ENCODE measurements at regions not wholly inside any gene's neighbourhood (a gene's known extent, or its start where the extent isn't known, plus 50 kb on each side); places are given as distances from the start of the nearest gene placed in this dataset.

DNA sequence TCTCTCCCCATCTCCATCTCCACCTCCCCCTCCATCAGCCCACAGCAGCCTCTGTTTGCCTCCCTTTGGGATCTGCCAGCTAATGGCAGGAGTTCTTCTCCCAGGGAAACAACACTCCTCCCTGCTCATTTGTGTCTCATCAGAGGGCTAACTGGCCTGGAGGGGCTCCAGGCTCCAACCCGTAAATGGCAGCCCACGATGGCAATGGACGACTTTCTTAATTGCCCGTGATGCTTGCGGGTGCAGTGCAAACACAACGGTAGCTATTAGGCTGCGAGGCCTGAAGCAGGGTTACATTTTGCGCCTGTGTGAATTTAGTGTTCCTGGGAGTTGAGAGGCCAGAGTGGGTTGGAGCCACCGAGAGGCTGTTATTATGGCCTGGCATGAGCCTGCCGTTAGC, 285.1 kb downstream of the TNS1 start:
- no peak for DNase-seq

DNA sequence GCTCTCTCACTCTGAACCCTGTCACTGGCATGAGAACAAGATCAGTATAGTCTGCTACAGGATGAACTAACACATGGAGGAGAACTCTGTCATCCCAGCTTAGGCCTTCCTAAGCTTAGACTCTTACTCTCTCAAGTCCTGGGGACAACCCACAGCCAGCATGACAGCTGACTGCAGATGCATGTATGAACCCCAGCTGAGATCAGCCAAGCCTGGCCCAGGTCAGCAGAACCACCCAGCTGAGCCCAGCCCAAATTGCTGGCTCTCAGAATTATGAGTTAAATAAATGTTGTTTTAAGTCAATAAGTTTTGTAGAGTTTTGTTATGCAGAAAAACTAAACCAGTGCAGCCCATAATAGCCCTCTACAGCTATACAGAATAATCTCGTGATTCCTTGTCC, 287.3 kb downstream of the TNS1 start:
- no peak for DNase-seq

DNA sequence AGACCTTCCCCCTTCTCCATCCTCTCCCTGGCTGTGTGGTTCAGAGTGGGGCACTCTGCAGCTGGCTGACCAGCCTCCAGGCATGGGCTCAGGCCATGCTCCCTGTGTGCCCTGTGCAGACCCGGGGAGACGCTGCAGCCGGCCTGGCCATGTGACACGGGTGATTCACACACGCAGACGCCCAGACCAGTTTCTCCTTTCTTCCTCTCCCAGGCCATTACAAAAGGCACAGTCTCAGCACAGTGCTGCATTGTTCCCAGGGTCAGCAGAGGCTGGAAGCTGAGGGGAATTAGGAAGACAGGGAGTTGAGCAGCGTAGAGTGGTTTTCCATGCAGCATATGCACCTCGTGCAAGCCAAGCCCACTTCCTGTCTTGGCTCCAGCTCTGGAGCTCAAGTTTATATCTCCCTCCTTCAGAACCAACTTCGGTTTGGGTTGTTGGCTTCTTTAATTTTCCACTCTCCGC, 288.5 kb downstream of the TNS1 start:
- DNase-seq, result no peak

DNA sequence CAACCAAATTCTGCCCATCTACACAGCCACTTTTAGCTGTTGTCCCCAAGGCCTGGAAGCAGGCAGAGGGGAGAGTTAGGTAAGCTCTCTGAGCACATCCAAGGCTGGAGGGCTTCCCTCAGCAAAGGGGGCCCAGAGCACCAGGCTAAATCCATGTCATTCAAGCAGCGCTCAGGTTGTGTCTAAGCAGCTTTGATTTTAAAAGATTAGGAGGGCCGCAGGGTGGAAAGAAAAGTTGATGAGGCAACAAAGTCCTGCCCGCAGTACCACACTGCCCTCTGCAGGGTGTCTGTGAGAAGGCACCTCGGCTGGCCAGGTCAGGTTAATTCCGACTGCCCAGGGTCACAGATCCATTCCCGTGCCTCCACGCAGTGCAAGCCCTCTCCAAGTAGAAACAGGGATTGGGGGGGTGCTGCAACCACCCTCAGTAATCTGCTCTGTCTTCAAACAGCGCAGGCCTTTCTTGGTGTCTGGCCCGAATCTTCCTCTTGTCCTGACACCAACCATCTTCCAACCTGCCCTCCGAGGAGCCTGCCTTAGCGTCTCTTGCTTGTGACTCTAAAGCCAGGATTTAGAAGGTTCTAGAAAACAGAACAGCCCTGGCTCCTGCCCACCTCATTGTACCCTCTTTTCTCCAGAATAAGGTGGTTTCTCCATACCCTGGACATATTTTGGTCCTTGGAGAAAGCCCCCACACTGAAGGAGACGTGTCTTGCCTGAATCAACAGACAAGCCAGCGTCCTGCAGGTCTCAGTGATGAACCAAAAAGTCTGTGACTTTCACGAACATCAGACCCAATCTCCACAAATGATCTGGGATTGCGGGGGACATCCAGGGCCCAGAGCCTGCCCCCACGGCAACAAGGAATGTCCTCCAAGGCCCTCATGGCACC, 289.2 kb downstream of the TNS1 start:
- DNase-seq, result peak; percentile 20

DNA sequence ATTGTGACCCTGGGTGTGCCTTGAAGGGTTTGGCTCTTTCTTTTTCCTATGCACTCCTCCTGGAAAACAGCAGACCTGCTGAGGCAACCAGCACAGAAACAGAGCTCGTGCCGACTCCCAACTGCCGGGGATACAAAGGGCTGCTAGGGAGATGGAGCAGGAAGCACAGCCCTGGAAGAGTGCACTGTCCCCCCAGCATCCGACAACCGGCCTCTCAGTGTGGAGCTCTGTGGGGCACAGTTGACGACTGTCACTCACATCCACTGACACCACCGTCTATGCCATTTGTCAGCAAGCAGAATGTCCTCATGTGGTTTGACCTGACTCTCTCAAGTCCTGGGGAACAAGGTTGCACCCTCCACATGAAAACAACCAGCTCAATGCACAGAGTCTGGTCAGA, 290.4 kb downstream of the TNS1 start:
- DNase-seq, result no peak

DNA sequence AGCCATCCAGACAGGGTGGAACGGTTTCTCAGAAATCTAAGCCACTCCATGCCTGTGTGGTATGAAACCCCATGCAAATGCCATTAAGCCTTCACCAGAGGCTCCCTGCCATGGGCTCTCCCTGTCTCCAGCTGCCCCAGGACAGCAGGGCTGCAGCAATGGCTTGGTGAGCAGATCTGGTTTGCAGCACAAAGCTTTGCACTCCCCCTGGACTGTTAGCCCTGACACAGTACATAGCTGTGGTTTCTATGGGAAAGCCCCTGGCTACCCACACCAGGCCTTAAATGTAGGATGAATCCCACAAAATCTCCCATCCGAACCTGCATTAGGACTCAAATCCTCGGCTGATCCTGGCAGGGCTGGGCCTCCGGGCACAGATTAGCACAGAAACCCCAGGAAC, 291.6 kb downstream of the TNS1 start:
- no peak for DNase-seq

DNA sequence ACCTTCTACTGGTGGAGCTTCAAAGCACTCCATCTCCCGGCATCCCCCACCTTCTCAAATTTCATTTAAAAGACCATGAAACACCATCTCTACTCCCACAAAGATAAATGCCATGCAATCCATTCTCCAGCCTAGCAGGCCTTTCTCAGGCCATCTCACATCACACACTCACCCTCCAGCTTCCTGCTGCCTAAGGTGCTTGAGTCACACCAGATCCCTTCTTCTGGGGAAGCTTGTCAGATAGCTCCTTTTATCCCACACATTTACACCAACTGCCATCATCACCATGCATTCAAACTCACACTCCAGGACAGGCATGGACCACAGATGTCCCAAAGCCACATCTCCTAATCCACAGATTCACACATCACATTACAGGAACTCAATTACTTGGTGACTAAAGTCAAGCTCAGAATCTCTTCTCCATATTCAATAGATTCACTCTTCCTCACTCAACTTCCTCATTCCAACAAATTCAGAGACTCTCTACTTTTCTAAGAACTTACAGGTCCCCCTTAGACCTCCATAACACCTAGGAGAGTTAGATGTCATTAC, 292.5 kb downstream of the TNS1 start:
- no peak for DNase-seq

DNA sequence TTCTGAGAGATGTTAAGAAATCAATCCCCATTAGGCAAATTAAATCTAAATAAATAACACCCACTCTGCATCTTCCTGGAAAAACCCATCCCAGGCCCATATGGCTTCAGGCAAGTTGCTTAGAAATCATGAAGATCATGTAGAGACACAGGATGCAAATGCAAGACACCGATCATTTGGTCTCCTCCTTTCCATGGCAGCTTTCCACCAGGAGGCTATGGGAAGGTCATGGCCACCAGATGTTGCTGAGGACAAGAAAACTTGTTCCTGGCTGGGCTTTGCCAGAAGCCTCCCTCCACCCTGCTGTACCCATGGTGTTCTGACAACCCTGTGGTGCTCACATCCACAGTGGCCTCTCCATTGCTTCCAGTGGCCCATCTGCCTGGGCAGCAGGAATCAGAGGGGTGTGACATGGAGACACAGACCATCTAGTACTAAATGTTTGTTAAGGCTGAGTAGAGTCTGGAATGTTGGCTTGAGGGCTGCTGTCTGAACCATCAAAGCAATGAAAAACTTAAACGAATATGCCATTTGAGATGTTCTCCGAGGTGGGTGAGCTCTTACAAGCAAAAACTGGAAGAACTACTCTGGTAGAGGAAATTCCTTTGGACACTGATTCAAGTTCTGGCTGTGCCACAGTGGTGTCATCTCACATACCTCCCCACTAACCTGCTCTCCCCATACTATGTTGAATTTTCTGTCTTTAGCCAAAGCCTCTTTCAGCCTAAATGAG, 293.2 kb downstream of the TNS1 start:
- DNase-seq, result no peak

DNA sequence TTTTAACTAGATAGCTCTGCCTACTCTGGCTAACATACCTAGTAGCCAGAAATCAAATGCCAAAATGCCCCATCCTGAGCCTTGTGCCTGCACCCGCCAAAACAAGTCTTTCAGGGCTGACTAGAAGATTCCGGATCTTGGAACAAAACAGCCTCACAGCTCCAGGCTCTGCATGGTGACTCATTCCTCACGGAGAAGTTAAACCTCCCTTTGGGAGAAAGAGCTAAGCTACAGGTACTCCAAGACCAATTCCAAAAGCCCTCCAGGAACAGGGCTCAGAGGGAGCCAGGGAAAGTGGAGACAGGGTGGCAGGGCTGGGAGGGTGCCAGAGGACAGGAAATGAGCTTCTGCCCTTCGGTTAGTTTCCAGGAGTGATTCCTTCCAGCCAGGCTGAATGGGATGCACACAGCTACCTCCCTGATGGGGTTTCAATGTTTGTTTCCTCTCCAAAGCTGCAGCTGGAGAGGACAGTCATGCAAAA, 295.6 kb downstream of the TNS1 start:
- no peak for DNase-seq

DNA sequence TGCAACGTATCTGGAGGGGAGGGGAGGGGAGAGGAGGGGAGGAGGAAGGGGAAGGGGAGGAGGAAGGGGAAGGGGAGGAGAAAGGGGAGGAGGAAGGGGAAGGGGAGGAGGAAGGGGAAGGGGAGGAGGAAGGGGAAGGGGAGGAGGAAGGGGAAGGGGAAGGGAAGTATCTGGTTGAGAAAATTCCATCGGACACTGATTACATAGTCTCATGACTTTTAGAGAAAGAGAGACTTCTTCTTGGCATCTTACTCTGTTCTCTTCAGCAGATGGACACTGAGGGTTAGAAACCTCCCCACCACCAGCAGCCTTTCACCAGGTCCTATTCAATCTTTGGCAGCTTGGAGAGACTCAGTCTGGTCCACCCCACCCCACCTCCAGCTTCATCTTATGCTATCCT, 296.3 kb downstream of the TNS1 start:
- no peak for DNase-seq

DNA sequence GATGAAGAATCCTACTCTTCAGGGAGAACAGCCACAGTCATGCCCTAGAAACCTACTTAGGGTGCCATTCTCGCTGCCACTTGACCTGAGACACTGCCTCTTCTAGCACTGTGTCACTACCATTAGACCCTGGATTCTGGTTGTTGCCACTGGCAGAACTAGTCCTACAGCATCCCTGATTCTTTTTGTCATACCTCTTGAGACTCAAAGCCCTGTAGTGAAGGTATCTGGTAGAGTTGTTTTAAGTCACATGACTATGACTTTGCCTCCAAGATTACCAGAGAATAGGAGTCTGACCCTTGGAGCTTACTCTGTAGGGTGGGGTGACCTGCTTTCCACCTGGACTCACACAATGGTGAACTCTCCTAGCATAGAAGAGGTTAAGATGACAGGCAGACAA, 296.7 kb downstream of the TNS1 start:
- no peak for DNase-seq

DNA sequence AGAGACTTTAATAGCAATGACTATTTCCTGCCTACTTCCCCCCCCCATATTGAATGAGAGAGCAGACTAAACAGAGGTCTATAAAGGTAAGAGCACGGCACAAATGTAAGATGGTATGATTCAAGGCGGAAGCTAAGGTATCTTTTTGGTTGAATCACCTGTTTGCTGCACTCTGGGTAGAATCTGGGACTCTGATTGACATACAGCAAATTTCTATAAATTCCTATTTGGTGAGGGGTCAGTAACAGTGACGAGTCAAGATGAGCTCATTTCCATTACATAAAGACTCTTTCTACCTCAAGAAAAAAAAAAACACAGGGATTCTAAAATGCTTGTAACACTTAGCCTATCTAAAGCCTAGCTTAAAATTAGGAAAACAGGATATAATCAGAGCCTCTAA, 297.3 kb downstream of the TNS1 start:
- DNase-seq, result no peak

DNA sequence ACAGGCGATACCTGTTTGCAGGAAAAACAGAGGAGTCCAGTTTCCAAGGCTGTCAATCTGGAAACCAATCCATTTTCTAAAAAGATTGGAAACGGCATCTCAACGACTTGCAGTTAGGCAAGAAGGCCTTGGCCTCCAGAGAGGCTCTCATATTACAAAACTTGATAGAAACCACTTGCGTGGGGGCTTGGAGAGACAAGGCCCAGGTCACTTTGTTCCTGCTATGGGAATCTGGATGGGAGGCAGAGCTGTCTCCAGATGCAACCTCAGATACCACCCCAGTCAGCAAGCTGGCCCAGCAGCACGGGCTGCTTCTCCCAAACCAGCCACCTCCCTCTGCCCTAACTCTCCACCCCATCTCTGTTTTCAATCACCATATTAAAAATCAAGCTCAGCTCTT, 298.8 kb downstream of the TNS1 start:
- DNase-seq, result no peak

DNA sequence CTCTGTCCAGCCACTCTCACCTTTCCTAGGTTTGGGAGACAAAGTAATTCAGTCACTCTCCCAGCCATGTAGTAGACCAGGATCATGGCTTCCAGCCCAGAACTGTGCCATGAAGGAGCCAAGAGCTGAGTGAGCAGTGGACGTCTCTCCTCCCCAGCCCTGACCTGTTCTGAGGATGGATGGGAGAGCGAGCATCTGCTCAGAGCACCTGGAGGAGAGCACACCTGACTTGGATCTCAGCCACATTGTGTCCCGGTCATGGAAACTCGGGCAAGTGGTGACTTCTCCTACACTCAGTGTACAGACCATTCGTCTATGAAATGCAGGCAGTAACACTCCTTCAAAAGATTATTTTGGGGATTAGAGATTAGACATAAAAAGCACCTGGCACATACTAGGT, 299.7 kb downstream of the TNS1 start:
- no peak for DNase-seq

DNA sequence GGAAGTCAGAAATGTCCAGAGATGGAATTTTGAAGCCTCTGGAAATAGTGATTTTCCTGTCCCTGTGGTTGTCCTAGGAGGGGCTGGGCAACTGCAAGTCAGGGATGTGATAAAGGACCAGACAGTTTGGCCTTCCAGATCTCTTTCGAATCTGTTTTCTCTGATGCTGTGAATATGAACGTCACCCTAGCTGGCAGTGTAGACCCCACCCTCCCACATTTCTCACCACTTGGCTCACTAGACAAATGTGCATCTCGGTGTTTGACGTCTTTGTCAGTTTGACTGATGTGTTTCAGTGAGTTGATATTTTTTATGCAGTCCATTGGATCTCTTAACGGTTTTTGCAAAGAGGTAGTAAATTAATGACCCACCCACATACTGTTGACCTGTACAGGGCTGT, 301.2 kb downstream of the TNS1 start:
- DNase-seq, result no peak

DNA sequence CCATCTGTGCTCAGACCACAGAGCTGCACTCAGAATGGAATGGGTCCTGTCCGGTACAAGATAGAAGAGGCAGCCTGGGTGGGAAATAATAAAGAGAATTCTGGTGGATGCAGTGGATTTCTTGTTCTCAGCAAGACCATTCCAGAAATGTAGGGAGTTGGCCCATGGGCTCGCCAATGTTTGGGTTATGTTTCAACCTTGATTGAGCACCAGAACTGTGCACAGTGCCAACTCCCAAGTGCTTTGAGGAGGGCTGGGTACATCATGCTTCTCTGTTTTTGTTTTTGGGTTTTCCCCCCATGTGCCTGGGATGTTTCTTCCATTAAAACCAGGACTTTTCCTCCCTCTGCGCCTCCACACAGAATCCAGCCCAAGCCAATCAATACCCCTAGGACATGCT, 304.1 kb downstream of the TNS1 start:
- DNase-seq, result no peak

DNA sequence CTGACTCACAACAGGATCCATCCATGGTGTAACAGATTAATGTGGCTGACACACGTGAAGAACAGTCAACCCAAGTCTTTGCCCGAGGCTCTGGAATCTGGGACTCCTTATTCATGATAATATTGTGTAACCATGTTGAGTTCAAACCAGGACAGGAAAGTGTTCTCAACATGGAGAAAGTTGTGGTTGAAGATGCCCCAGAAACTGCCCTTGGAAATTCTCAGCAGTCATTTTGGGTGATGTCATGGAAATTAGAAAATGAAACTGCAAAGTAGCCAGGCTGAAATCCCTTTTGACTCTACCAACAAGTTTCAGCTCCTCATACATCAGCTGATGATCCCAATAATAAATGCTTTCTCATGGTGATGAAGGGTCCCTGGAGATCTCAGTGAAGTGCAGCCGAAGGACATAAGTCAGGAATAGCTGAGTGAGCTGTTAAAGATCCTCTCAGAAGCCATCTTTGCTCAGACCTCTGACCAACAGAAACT, 307.7 kb downstream of the TNS1 start:
- no peak for DNase-seq

DNA sequence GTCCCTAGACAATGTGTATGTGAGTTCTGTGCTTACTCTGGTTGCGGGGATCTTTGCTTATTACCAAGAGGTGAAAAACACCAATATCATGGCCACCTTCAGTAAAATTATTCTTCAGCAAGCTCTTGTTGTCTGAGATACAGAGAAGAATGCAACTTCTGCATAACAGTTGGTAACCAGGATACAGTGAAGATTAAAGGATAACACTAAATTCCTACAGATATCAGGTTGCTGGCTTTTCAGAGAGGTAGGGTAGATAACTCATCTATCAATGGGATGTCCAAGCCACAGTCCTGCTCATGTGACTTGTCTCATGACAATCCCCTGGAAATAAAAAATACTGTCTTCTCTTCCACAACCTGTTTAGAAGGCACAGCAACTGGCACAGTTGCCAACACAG, 308.5 kb downstream of the TNS1 start:
- DNase-seq, result no peak

DNA sequence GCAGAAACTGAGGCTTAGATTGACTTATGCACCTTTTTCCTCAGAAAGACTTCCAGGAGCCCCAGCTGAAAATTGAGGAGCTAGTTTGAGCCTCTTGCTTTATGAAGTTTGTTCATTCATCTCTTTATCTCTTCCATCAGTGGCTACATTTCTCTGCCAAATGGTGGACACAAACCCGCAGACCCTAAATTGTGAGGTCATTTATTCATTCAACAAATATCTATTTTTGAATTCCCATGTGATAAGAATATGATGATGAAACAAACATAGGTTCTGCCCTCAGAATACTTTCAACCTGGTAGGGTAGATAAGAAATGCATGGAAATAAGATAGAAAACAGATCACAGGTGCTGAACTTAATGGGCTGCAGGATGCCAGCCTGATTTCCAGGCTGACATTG, 309.4 kb downstream of the TNS1 start:
- no peak for DNase-seq

DNA sequence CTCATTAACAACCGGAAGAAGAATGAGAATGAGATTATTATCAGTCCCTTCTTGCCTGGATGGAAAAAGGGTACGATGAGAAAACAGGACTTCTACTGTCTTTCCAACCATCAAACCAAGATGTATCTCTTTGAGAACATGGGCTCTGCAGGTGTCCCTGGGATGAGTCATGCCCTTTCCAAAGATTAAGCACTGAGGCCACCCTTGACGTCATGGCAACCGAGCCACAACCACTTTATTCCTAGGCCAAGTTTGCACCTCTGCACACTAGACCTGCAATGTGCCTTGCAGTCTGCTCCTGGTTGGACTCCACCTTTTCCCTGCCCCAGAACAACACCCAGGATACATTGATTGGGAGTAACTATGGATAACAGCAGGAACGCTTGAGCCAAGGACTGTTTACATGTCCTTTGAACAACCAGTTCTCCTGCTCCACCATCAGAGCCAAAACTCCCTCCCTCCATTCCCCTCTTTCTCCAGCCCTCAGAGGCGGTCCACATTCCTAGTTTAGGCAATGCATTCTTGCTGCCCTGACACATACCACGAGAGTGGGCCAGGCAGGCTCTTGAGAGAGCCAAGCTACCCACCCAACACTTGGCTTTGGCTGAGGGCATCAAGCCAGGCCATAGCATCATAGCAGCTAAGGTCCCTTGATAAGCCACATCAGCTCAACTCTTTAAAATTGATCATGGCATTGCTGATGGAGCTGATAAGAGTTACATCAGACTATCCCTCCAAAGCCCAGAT, 310.7 kb downstream of the TNS1 start:
- DNase-seq, result no peak

DNA sequence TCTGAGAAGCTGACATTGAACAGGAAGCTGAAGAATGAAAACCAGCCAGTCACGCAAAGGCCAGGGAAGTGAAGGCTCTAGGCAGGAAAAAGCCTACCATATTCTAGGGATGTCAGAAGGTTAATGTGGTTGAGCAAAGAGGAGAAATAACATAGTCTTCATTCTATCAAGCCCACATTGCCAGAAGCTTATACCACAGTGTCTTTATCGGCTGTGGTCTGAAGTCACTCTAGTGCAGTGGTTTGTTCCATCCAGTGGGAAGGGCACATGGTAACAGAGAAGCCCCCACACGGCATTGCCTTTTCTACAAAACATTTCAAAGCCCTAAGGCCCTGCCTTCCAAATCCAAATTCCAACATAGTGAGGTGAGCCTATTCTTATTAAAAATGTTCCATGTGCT, 311.3 kb downstream of the TNS1 start:
- DNase-seq, result no peak

DNA sequence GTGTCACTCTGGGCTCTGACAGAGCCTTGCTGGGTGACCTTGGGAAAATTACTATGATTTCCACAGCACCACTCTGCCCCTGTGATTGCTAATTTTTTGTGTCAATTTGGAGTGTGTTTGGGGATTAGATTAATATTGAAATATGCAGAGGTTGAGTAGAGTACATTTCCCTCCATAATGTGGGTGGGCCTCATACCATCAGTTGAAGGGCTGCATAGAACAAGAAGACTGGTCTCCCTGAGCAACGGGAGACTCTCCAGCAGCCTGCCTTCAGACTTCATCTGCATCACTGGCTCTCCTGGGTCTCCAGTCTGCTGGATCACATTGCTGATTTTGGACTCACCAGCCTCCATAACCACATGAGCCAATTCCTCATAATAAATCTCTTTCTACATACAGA, 313.7 kb downstream of the TNS1 start:
- DNase-seq, result no peak

DNA sequence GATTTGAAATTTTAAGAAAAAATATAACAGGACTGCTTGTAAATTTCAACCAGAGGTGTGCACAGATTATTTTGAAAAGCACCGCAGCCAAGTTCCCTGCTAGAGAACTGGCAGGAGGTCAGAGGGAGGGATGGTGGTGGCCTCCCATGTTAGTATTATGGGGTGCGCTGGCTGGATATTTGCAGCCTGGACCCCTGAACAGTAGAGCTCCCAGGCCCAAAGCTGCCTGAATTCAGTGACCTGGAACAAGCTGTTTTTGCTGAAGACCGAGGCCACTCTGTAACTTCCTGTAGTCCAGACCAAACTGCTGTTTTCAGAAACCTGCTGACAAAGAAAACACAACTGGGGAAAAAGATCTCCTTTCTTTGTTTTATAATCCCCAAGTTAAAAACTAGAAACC, 314.3 kb downstream of the TNS1 start:
- no peak for DNase-seq
